ENCODE measurements at regions not wholly inside any gene's neighbourhood (a gene's known extent, or its start where the extent isn't known, plus 50 kb on each side); places are given as distances from the start of the nearest gene placed in this dataset.

GRCh38 chr2:105183555-105184323 is 57.8 kb upstream of the GPR45 start:
- Histone ChIP-seq H3K36me3 (ENCODE audit: control insufficient read depth in 2 of 4, insufficient read depth in 4 of 4, low read length in 3 of 4) (no peaks in the 10 kb centered on the region), H3K9ac (replicated peaks in 1 of 4; ENCODE audit: extremely low read depth in 1 of 4, low read depth in 3 of 4, low read length in 3 of 4) (no peak overlapping the region), H4K20me1 (replicated peaks in 1 of 2; ENCODE audit: control insufficient read depth in 1 of 2, insufficient read depth in 2 of 2, low read length in 2 of 2) (no peaks in the 10 kb centered on the region), H3K79me2 (ENCODE audit: control insufficient read depth in 1 of 2, insufficient read depth in 2 of 2, low read length in 2 of 2) (no peaks in the 10 kb centered on the region), H3K56ac (replicated peaks; ENCODE audit: insufficient read length, low read depth, low read length) (no peak overlapping the region), H2BK20ac (ENCODE audit: low read length) (no peak overlapping the region), H3K27me3 (replicated peaks in 1 of 4; ENCODE audit: control insufficient read depth in 3 of 4, extremely low read depth in 1 of 4, insufficient read depth in 3 of 4, low read length in 3 of 4) (peaks cover 0 to 2% (median 1%) of the 10 kb centered on the region in 4 experiments; a peak in 5 of 7 replicates), H3K4me3 (ENCODE audit: extremely low read depth in 1 of 4, insufficient read depth in 2 of 4, low read depth in 3 of 4, low read length in 4 of 4) (no peak overlapping the region), H3K4me2 (ENCODE audit: insufficient read depth in 1 of 2, low read depth in 2 of 2, low read length in 2 of 2) (no peak overlapping the region), H3K79me1 (ENCODE audit: low read depth, low read length) (no peaks in the 10 kb centered on the region), H2BK12ac (ENCODE audit: low read depth, low read length) (no peak overlapping the region), H3K27ac (ENCODE audit: low read depth, low read length) (no peak overlapping the region), H2AK5ac (ENCODE audit: low read depth, low read length) (no peak overlapping the region), H3K14ac (ENCODE audit: insufficient read length) (no peak overlapping the region), H3K4me1 (replicated peaks in 1 of 4; ENCODE audit: control insufficient read depth in 3 of 4, insufficient read depth in 4 of 4, low read length in 3 of 4) (peaks cover 4 to 10% (median 8%) of the 10 kb centered on the region in 4 experiments), H2BK120ac (replicated peaks; ENCODE audit: low read depth, low read length) (no peak overlapping the region), H3K18ac (ENCODE audit: extremely low read depth, low read length) (no peak overlapping the region), H3K23me2 (ENCODE audit: low read depth, low read length) (no peaks in the 10 kb centered on the region), H3K23ac (ENCODE audit: insufficient read length) (no peak overlapping the region), H3K4ac (replicated peaks; ENCODE audit: insufficient read length, low read depth, low read length) (no peak overlapping the region), H2BK15ac (ENCODE audit: low read length) (0 out of 2 replicates have a peak overlapping the region, but pooled peaks have one; percentile 3), H3K9me3 (ENCODE audit: insufficient read depth in 2 of 2, low read depth in 1 of 2, low read length in 1 of 2) (no peaks in the 10 kb centered on the region), H4K91ac (replicated peaks; ENCODE audit: insufficient read length, low read length) (no peak overlapping the region), H4K5ac (ENCODE audit: insufficient read length, low read depth, low read length) (no peak overlapping the region), H4K8ac (ENCODE audit: extremely low read depth, insufficient read depth, low read length) (peak overlapping the region; percentile 12; the same call in 1 of the 2 replicates), H2AFZ (ENCODE audit: low read length) (no peak overlapping the region), H2BK5ac (ENCODE audit: low read depth, low read length) (no peak overlapping the region)
- ChIA-PET CTCF (ENCODE audit: partially characterized antibody) (no interaction called here), POLR2A (ENCODE audit: partially characterized antibody) (no interaction called here)
- no peak for FAIRE-seq
- 94% methylated on average over 10 of the region's 10 CpGs; no CpG with 5 or more reads in 1 of the 2 experiments for WGBS, 2 experiments (ENCODE audit: extremely low coverage in 1 of 2, insufficient coverage in 1 of 2, insufficient read length in 1 of 2, insufficient replicate concordance in 2 of 2, low coverage in 1 of 2, low lambda C conversion rate in 2 of 2, missing lambda C conversion rate in 1 of 2)
- no peak for DNase-seq (ENCODE audit: low read depth in 1 of 2, low spot score in 2 of 2)
- TF ChIP-seq, protein P1, sequence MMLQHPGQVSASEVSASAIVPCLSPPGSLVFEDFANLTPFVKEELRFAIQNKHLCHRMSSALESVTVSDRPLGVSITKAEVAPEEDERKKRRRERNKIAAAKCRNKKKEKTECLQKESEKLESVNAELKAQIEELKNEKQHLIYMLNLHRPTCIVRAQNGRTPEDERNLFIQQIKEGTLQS (IDR thresholded peaks at IDR 0.05; ENCODE audit: insufficient read depth, low read depth, low read length), result no peak
- no peak for TF ChIP-seq CBX8 (IDR thresholded peaks at IDR 0.05; ENCODE audit: borderline replicate concordance, low read depth, low read length)
- TF ChIP-seq RNF2 (IDR thresholded peaks at IDR 0.05; ENCODE audit: borderline replicate concordance, low read depth, low read length, missing control alignments, poor library complexity, severe bottlenecking), result no peak
- no peak for TF ChIP-seq RBBP5 (IDR thresholded peaks at IDR 0.05; ENCODE audit: borderline replicate concordance, low read depth, low read length)
- no peak for TF ChIP-seq SAP30 (IDR thresholded peaks at IDR 0.05; ENCODE audit: insufficient read depth, insufficient replicate concordance, low read length)
- TF ChIP-seq HDAC2 (IDR thresholded peaks at IDR 0.05; ENCODE audit: borderline replicate concordance in 1 of 2, low read depth in 2 of 2, low read length in 2 of 2), result no peak
- TF ChIP-seq KDM1A (IDR thresholded peaks at IDR 0.05; ENCODE audit: borderline replicate concordance, low read length), result no peak
- TF ChIP-seq POLR2AphosphoS5 (IDR thresholded peaks at IDR 0.05; ENCODE audit: low read depth, low read length), result no peak
- TF ChIP-seq SIRT6 (IDR thresholded peaks at IDR 0.05; ENCODE audit: low read length), result no peak
- TF ChIP-seq SUZ12 (IDR thresholded peaks at IDR 0.05; ENCODE audit: low read length), result no peak
- no peak for TF ChIP-seq EZH2 (IDR thresholded peaks at IDR 0.05; ENCODE audit: low read depth, low read length, severe bottlenecking)
